IPS-20b (cell line): ENCODE measurements at regions not wholly inside any gene's neighbourhood (a gene's known extent, or its start where the extent isn't known, plus 50 kb on each side); places are given as distances from the start of the nearest gene placed in this dataset.
A peak's percentile ranks its signal among the peaks of the same experiment; 100 is the strongest.

ENCODE experiments used
- H3K27ac ChIP-seq: one replicate; pipeline ENCODE4 v1.5.1; 2013; ENCODE audit warnings: low read length
- H3K27me3 ChIP-seq: 2 replicates; pipeline ENCODE4 v1.6.1; 2013; ENCODE audit warnings: mild to moderate bottlenecking, low read length, inconsistent platforms; ENCODE audit not compliant: insufficient read depth
- H3K36me3 ChIP-seq: 2 replicates; pipeline ENCODE4 v1.6.1; 2013; ENCODE audit warnings: low read depth, mild to moderate bottlenecking, inconsistent platforms, low read length, moderate library complexity; ENCODE audit not compliant: insufficient read depth
- H3K4me1 ChIP-seq: 2 replicates; pipeline ENCODE4 v1.6.1; 2013; ENCODE audit warnings: mild to moderate bottlenecking, control low read depth, inconsistent platforms, low read length, moderate library complexity; ENCODE audit not compliant: insufficient read depth
- H3K4me3 ChIP-seq: 2 replicates; pipeline ENCODE4 v1.5.1; 2013; ENCODE audit warnings: mild to moderate bottlenecking, low read length, inconsistent platforms
- H3K9ac ChIP-seq: 2 replicates; pipeline ENCODE4 v1.6.1; 2013; ENCODE audit warnings: low read depth, mild to moderate bottlenecking, inconsistent platforms, low read length, moderate library complexity
- H3K9me3 ChIP-seq: 2 replicates; pipeline ENCODE4 v1.6.1; 2013; ENCODE audit warnings: mild to moderate bottlenecking, low read depth, low read length, inconsistent platforms; ENCODE audit not compliant: insufficient read depth

DNA sequence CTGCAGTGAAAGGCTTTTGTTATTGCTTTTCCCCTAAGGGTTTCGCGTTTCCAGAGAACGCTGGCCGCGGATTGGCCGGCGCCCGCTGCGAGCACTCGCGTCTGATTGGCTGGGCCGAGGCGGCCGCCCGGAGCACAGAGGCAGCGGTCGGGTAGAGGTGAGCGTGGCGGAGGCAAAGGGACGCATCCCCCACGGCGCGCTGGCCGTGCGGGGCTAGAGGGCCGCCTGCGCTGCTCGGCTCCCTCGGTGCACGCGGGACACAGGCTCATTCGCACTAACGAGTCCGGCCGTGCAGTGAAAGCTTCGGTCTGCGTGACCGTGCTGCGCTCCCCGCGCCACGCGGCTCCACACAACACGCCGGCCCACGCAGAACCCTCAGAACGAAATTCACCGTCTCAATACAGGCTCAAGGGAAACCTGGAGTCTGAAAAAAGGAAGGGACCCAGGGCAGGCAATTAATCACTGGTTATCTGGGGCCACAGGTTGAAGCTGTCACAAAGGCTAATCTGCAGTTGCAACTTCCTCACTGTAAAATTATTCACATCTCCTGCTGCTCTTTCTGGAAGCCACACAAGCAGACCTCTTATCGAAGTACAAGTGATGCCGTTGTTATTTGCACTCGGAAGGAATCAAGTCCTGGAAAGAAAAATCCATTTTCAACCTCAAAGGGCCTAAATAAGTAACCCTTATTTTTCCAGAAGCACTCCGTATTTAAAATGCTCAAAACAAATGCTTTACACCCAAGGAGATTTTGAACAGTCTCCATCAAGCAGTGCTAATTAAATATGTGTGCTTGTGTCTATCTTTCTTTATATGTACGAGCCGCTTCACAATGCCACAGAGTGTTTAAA is 94.6 kb downstream of the ZNF608 start:
- H3K27me3 ChIP-seq = no peaks in the 10 kb centered on the region
- peaks cover 39% of the 10 kb centered on the region for H3K4me1 ChIP-seq
- H3K36me3 ChIP-seq = peaks cover 28% of the 10 kb centered on the region
- no peaks in the 10 kb centered on the region for H3K9me3 ChIP-seq
- no peak overlapping the region for H3K27ac ChIP-seq
- H3K4me3 ChIP-seq = peak overlapping the region; percentile 64; the same call in 1 of the 2 replicates
- peak overlapping the region; percentile 77; the same call in 1 of the 2 replicates for H3K9ac ChIP-seq

- Histone ChIP-seq H3K9ac (peak overlapping the region; percentile 32; the same call in 1 of the 2 replicates), H3K4me3 (peak overlapping the region; percentile 64), H3K27me3 (no peaks in the 10 kb centered on the region), H3K4me1 (peaks cover 34% of the 10 kb centered on the region), H3K36me3 (peaks cover 35% of the 10 kb centered on the region), H3K27ac (no peak overlapping the region), H3K9me3 (no peaks in the 10 kb centered on the region)
These were observed 95.3 kb downstream of the ZNF608 start for GRCh38 chr5:124650951-124651662.

- Histone ChIP-seq H3K27ac (no peak overlapping the region), H3K27me3 (no peaks in the 10 kb centered on the region), H3K4me1 (peaks cover 28% of the 10 kb centered on the region), H3K9ac (peak overlapping the region; percentile 14; the same call in 1 of the 2 replicates), H3K9me3 (no peaks in the 10 kb centered on the region; the same call in 1 of the 2 replicates), H3K4me3 (no peak overlapping the region), H3K36me3 (peaks cover 41% of the 10 kb centered on the region)
These were observed 96.3 kb downstream of the ZNF608 start for GRCh38 chr5:124650147-124650561.

DNA sequence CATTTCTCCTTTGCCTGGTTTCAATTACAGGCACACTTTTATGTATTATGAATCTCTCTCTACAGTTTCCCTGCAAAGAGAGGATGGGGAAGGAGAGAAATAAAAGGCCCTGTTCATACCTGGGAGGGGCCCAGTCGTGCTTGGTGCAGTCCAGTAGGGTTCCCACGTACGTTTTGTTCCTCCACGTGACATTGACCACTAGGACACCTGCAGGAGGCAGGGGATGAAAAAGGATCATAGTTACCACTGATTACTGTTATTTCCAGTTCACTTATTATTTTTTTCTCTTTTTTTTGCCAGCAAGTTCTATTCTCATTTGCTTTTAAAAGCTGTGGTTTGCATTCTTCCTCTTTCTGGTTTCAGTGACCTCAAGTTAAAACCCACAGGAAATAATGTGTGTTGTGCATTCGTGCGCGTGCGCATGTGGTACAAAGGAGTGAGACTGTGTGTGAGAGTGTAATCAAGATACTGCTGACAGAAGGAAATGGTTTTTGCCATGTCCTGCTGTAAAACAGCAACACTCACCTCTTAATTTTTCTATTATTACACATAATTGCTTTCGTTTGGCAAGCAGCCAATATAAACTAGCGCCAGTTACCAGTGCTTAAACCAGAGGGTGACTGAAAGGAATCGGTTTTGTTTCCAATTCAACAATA is 96.8 kb downstream of the ZNF608 start:
- no peak overlapping the region for H3K27ac ChIP-seq

GRCh38 chr5:124648902-124649467 is 97.5 kb downstream of the ZNF608 start:
- Histone ChIP-seq H3K4me1 (peaks cover 37% of the 10 kb centered on the region), H3K9ac (no peak overlapping the region), H3K27me3 (no peaks in the 10 kb centered on the region), H3K36me3 (peaks cover 53% of the 10 kb centered on the region), H3K9me3 (no peaks in the 10 kb centered on the region; the same call in 1 of the 2 replicates), H3K4me3 (no peak overlapping the region), H3K27ac (no peak overlapping the region)

More for the DNA sequence above, 96.8 kb downstream of the ZNF608 start:
- H3K9me3 ChIP-seq = no peaks in the 10 kb centered on the region; the same call in 1 of the 2 replicates
- H3K27me3 ChIP-seq = no peaks in the 10 kb centered on the region
- H3K4me3 ChIP-seq = no peak overlapping the region
- peaks cover 47% of the 10 kb centered on the region for H3K36me3 ChIP-seq
- H3K9ac ChIP-seq = no peak overlapping the region
- H3K4me1 ChIP-seq = peaks cover 32% of the 10 kb centered on the region

DNA sequence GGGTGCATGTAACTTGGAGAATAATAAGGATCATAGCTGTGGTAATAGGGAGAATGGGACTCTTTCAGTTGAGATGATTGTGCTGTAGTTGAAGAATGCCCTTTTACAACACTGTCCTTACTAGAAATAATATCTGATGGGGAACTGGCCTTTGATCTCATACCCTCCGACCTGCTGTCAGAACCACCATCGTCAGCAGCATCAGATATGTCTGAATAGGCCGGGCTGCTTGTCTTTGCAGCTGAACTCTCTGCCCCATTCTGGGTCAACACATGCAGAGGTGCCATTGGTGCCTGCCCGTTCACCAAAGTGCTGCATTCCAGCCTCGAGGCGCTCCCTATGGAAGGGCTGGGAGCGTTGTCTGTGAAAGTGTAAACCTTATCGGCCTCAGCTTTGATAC is 99.1 kb downstream of the ZNF608 start:
- no peak overlapping the region for H3K4me3 ChIP-seq
- no peak overlapping the region for H3K27ac ChIP-seq
- no peaks in the 10 kb centered on the region for H3K27me3 ChIP-seq
- no peaks in the 10 kb centered on the region; the same call in 1 of the 2 replicates for H3K9me3 ChIP-seq
- H3K36me3 ChIP-seq = peaks cover 68% of the 10 kb centered on the region
- H3K9ac ChIP-seq = no peak overlapping the region
- H3K4me1 ChIP-seq = peaks cover 48% of the 10 kb centered on the region

DNA sequence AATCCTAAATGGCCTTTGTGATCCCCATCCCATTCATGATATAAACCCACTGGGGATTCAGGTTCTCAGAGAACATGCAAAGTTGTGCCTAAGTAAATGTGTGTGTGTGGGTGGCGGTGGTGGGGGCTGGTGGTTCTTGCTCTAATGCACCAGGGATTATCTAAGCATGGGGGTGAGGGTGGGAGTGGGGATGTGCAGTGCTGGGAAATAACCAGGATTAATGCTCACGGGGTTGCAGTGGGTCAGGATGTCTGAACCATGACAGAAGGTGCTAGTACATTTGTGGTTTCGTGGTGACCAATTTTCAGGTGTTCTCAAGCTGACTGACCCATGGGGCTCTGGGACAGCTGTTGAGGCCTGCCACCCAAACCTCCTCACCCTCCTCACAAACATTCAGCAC is 101.0 kb downstream of the ZNF608 start:
- peaks cover 42% of the 10 kb centered on the region for H3K4me1 ChIP-seq
- peaks cover 87% of the 10 kb centered on the region for H3K36me3 ChIP-seq
- H3K9me3 ChIP-seq = no peaks in the 10 kb centered on the region; the same call in 1 of the 2 replicates
- no peaks in the 10 kb centered on the region for H3K27me3 ChIP-seq
- no peak overlapping the region for H3K27ac ChIP-seq
- no peak overlapping the region for H3K9ac ChIP-seq
- no peak overlapping the region for H3K4me3 ChIP-seq

- Histone ChIP-seq H3K4me3 (no peak overlapping the region), H3K9me3 (no peaks in the 10 kb centered on the region; the same call in 1 of the 2 replicates), H3K9ac (peak overlapping the region; percentile 20; the same call in 1 of the 2 replicates), H3K27ac (no peak overlapping the region), H3K27me3 (no peaks in the 10 kb centered on the region), H3K36me3 (peaks cover 88% of the 10 kb centered on the region), H3K4me1 (peaks cover 40% of the 10 kb centered on the region)
These were observed 101.9 kb downstream of the ZNF608 start for GRCh38 chr5:124644582-124644981.

DNA sequence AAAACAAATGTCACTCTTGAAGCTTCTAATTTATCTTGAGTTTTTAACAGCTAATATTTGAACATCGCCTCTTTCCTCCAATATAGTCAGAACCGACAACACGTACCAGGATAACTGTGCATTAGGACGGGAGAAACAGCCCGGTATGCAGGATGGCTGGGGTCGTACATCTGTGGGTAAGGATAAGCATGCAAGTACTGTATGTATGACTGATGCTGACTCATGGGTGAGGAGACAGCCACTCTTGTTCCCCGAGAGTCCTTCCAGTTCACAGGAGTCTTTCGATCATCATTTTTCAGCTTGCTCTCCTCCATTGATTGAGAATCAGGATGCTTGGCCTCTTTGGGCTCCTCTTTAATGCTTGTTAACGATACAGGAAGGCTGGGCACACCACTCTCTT is 102.3 kb downstream of the ZNF608 start:
- Histone ChIP-seq H3K4me3 (no peak overlapping the region), H3K36me3 (peaks cover 83% of the 10 kb centered on the region), H3K4me1 (peaks cover 40% of the 10 kb centered on the region), H3K9ac (peak overlapping the region; percentile 20; the same call in 1 of the 2 replicates), H3K27me3 (no peaks in the 10 kb centered on the region), H3K9me3 (no peaks in the 10 kb centered on the region; the same call in 1 of the 2 replicates), H3K27ac (no peak overlapping the region)

GRCh38 chr5:124643336-124643735 is 103.1 kb downstream of the ZNF608 start:
- peak overlapping the region; percentile 50; the same call in 1 of the 2 replicates for H3K9ac ChIP-seq
- H3K4me3 ChIP-seq = 0 out of 2 replicates have a peak overlapping the region, but pooled peaks have one; percentile 2
- H3K27me3 ChIP-seq = no peaks in the 10 kb centered on the region
- peaks cover 44% of the 10 kb centered on the region for H3K4me1 ChIP-seq
- H3K27ac ChIP-seq = peak overlapping the region; percentile 21
- peaks cover 75% of the 10 kb centered on the region for H3K36me3 ChIP-seq
- no peaks in the 10 kb centered on the region; the same call in 1 of the 2 replicates for H3K9me3 ChIP-seq

DNA sequence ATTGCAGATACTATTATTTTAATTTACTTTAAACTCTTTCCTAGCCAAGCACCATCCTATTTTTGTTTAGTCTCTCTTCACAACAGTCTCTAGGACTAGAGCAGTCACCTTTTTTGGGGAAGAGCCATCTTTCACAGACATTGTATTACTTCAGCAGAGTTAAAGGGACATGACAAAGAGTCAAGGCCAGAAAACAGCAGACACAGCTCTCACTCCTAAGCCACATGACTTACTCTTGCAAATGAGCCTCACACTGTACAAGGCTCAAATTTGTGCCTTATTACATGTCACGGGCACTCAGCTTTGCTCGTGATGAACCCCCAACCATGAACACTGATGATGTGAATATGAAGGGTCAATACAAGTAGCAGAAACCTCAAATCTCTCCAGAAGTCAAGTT is 104.3 kb downstream of the ZNF608 start:
- no peaks in the 10 kb centered on the region; the same call in 1 of the 2 replicates for H3K9me3 ChIP-seq
- H3K9ac ChIP-seq = no peak overlapping the region
- no peak overlapping the region for H3K27ac ChIP-seq
- peaks cover 72% of the 10 kb centered on the region for H3K36me3 ChIP-seq
- no peaks in the 10 kb centered on the region for H3K27me3 ChIP-seq
- peaks cover 44% of the 10 kb centered on the region for H3K4me1 ChIP-seq
- H3K4me3 ChIP-seq = no peak overlapping the region
